ENCODE measurements at regions not wholly inside any gene's neighbourhood (a gene's known extent, or its start where the extent isn't known, plus 50 kb on each side); places are given as distances from the start of the nearest gene placed in this dataset.

- TF ChIP-seq, protein P1, sequence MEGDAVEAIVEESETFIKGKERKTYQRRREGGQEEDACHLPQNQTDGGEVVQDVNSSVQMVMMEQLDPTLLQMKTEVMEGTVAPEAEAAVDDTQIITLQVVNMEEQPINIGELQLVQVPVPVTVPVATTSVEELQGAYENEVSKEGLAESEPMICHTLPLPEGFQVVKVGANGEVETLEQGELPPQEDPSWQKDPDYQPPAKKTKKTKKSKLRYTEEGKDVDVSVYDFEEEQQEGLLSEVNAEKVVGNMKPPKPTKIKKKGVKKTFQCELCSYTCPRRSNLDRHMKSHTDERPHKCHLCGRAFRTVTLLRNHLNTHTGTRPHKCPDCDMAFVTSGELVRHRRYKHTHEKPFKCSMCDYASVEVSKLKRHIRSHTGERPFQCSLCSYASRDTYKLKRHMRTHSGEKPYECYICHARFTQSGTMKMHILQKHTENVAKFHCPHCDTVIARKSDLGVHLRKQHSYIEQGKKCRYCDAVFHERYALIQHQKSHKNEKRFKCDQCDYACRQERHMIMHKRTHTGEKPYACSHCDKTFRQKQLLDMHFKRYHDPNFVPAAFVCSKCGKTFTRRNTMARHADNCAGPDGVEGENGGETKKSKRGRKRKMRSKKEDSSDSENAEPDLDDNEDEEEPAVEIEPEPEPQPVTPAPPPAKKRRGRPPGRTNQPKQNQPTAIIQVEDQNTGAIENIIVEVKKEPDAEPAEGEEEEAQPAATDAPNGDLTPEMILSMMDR (conservative IDR thresholded peaks at IDR 0.05), result no peak
- TF ChIP-seq EZH2 (IDR thresholded peaks at IDR 0.05; ENCODE audit: low read depth), result no peak
These were observed 177.5 kb downstream of the DAD1 start for GRCh38 chr14:22411398-22412055.

Data from PC-9 (cell line).